Ovary (tissue), 7 donors: ENCODE measurements at regions not wholly inside any gene's neighbourhood (a gene's known extent, or its start where the extent isn't known, plus 50 kb on each side); places are given as distances from the start of the nearest gene placed in this dataset.
A peak's percentile ranks its signal among the peaks of the same experiment; 100 is the strongest.

Source experiments
- DNase-seq, 5 donors: peaks; one replicate each; pipeline ENCODE4 v3.0.0-alpha.2; 2019 to 2020
- H3K27ac ChIP-seq, 2 donors: fragments of 200-600 bp; one replicate each; pipeline versions ENCODE4 v1.5.1 to v1.8.0; 2019 to 2022
- H3K27me3 ChIP-seq: fragments of 200-600 bp; one replicate; pipeline ENCODE4 v1.8.0; 2022
- H3K36me3 ChIP-seq: fragments of 200-600 bp; sonication (generic); one replicate; pipeline ENCODE4 v1.5.1; 2019
- H3K4me1 ChIP-seq: one replicate; pipeline ENCODE4 v1.8.1; 2013; ENCODE audit warnings: mild to moderate bottlenecking, moderate library complexity; ENCODE audit not compliant: insufficient read depth
- H3K4me3 ChIP-seq: fragments of 200-600 bp; sonication (generic); one replicate; pipeline ENCODE4 v1.5.1; 2017
- H3K9me3 ChIP-seq, 2 donors: fragments of 200-600 bp in 1 of 2; sonication (generic) in 1 of 2; one replicate each; pipeline versions ENCODE4 v1.5.1 to v1.8.1; 2013 to 2019; ENCODE audit warnings: mild to moderate bottlenecking in 1 of 2, moderate library complexity in 1 of 2
- CTCF ChIP-seq, 3 donors: fragments of 450-650 bp in 2 of 3; fragments of 200-600 bp in 1 of 3; IDR thresholded peaks; one replicate each; pipeline versions ENCODE4 v1.5.1 to v1.8.0; 2016 to 2022; ENCODE audit warnings: antibody characterized with exemption in 3 of 3, mild to moderate bottlenecking in 1 of 3
- EP300 ChIP-seq: sonication (generic); formaldehyde crosslinking; IDR thresholded peaks from one replicate; pipeline ENCODE4 v1.6.1; 2017; ENCODE audit warnings: antibody characterized with exemption
- POLR2A ChIP-seq: fragments of 450-650 bp; IDR thresholded peaks from one replicate; pipeline ENCODE4 v1.6.1; 2017; ENCODE audit warnings: antibody characterized with exemption, mild to moderate bottlenecking, moderate library complexity
- WGBS, 3 donors: extraction: QIAGEN DNeasy Blood & Tissue Kit in 1 of 3; methylation state at CpG; one replicate each; pipeline versions ENCODE4 v1.1.5 to v1.1.7; 2013 to 2017; 5-methylcytosine and 5-hydroxymethylcytosine counted together
- intact Hi-C, 4 donors: fragments of 100-400 bp; cut with DNase I; formaldehyde crosslinking; loops; one replicate each; pipeline versions ENCODE4 v1.11.0 to v1.15.1; 2022 to 2023
- donor health status: DM: no; HTN: no; CAD: no; lungs with moderate emphysema.
- donor health status: DM: no; HTN: no; CAD: no.
- donor health status: Bipolar disorder and iron deficiency.
- donor health status: DM: no; HTN: no; CAD: no.
- donor health status: DM: yes; HTN: yes; CAD: no.

DNA sequence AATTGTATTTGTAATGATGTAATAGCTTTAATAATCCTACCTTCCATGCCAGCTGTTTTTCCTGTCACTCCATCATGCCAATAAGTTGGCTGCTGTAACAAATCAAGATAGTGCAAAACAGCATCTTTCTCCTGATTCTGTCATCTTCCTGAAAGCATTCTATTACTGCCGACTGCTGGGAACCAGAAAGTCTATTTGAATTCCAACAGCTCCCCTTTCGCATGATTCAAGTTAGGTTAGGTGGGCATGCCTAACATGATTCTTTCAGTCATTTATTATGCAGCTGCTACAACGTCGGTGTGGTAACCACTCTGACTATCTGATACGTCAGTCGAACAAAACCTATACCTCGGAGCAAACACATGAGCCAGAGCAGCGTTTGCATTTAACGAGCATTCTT, 127.9 kb upstream of the DMD start:
- peak overlapping the region; percentile 7 for H3K4me3 ChIP-seq
- DNase-seq = no peak
- H3K9me3 ChIP-seq = no peaks in the 10 kb centered on the region
- intact Hi-C loops = loop anchor here in 1 of 4 donors (10.0 kb wide), 1 partner anchor 814 kb away; no protein-coding TSS in a partner anchor
- H3K4me1 ChIP-seq = no peaks in the 10 kb centered on the region
- H3K27ac ChIP-seq = no peak overlapping the region
- H3K36me3 ChIP-seq = no peaks in the 10 kb centered on the region
- TF ChIP-seq CTCF (IDR thresholded peaks at IDR 0.05) (no peak), EP300 (no peak), POLR2A (no peak)
- no peaks in the 10 kb centered on the region for H3K27me3 ChIP-seq
- 30 to 35% (median 34%) methylated on average over 9 of the region's 9 CpGs for WGBS, 3 donors

DNA sequence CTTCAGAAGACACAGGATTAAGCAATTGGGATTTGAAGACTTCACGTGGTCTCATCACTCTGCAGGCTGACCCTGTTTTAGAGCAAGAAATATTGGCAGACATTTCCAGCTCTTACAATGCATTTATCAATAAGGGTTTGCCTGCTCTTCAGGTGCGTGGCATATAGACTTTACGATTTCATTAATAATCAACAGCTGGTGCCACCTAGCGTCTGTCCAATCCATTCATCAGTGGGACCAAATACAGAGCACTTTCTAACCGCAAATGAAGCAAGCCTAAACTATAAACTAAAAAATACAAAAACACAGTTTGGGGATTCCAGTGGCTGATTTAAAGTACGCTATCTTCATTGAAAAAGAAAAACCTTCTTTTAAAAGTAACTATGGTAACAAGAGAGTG, 125.4 kb upstream of the DMD start:
- peak in 2 of 5 donors; percentile 24 to 27 for DNase-seq
- 10 to 13% (median 13%) methylated on average over 6 of the region's 6 CpGs for WGBS, 3 donors

GRCh38 chrX:33333271-33333670, 121.9 kb upstream of the DMD start:
- H3K9me3 ChIP-seq = no peaks in the 10 kb centered on the region
- no peak for DNase-seq
- no peak overlapping the region for H3K4me3 ChIP-seq
- no peaks in the 10 kb centered on the region for H3K27me3 ChIP-seq
- 64 to 71% (median 71%) methylated on average over 2 of the region's 2 CpGs for WGBS, 3 donors
- intact Hi-C loops = loop anchor here in 1 of 4 donors (10.0 kb wide), 1 partner anchor 808 kb away; no protein-coding TSS in a partner anchor
- no peak overlapping the region for H3K27ac ChIP-seq
- H3K4me1 ChIP-seq = no peaks in the 10 kb centered on the region
- TF ChIP-seq EP300 = no peak
- no peak for TF ChIP-seq POLR2A
- no peak for TF ChIP-seq CTCF (IDR thresholded peaks at IDR 0.05)
- H3K36me3 ChIP-seq = no peaks in the 10 kb centered on the region

More for the DNA sequence above, 125.4 kb upstream of the DMD start:
- H3K36me3 ChIP-seq = no peaks in the 10 kb centered on the region
- H3K27ac ChIP-seq = no peak overlapping the region
- no peaks in the 10 kb centered on the region for H3K4me1 ChIP-seq
- no peaks in the 10 kb centered on the region for H3K27me3 ChIP-seq
- no peaks in the 10 kb centered on the region for H3K9me3 ChIP-seq
- no peak overlapping the region for H3K4me3 ChIP-seq
- TF ChIP-seq CTCF (IDR thresholded peaks at IDR 0.05) = peak in 1 of 3 donors; percentile 23
- TF ChIP-seq POLR2A = no peak
- intact Hi-C loops = loop anchor here in 1 of 4 donors (10.0 kb wide), 1 partner anchor 812 kb away; no protein-coding TSS in a partner anchor

DNA sequence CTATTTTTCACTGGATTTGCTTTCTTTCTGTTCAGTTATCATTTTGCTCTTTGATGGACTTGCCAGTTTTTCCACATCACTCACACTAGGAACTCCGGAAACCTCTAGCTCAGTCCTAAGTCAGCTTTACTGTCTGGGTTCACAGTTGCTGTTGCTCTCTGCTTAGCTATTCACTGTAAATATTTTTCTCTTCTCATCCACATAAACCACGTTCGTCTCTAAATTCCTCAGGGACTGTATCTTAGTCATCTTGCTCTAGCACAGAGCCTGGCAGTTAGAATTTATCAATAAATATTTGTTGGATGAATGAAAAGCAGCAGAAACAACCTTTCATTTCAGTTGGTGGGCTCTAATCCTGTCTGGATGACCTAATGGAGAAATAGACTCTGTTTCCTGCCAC, 119.4 kb upstream of the DMD start:
- Histone ChIP-seq H3K27me3 (no peaks in the 10 kb centered on the region), H3K4me1 (no peaks in the 10 kb centered on the region), H3K9me3 (no peaks in the 10 kb centered on the region), H3K27ac (no peak overlapping the region), H3K4me3 (no peak overlapping the region), H3K36me3 (no peaks in the 10 kb centered on the region)
- intact Hi-C loops = loop anchor here in 1 of 4 donors (10.0 kb wide), 1 partner anchor 806 kb away; no protein-coding TSS in a partner anchor
- DNase-seq = no peak
- 45 to 52% (median 46%) methylated on average over 3 of the region's 3 CpGs for WGBS, 3 donors
- no peak for TF ChIP-seq EP300
- TF ChIP-seq POLR2A = no peak
- no peak for TF ChIP-seq CTCF (IDR thresholded peaks at IDR 0.05)
